ENCODE measurements at regions not wholly inside any gene's neighbourhood (a gene's known extent, or its start where the extent isn't known, plus 50 kb on each side); places are given as distances from the start of the nearest gene placed in this dataset.
"Not testable (repeated sequence)": the region's sequence is repeated elsewhere in the genome, so short reads cannot be mapped to it uniquely, and the experiment has no call there.

- no peak for DNase-seq (ENCODE audit: low read depth)
Observed at GRCh38 chr4:32855622-32856021, 2135.5 kb downstream of the PCDH7 start.

- DNase-seq (ENCODE audit: low read depth), result no peak
Observed at GRCh38 chr4:32858361-32858760, 2138.2 kb downstream of the PCDH7 start.

- peak; percentile 12 for DNase-seq (ENCODE audit: low read depth)
Observed at GRCh38 chr4:32858971-32859370, 2138.8 kb downstream of the PCDH7 start.

- DNase-seq (ENCODE audit: low read depth), result no peak
Observed at GRCh38 chr4:32864713-32865351, 2144.7 kb downstream of the PCDH7 start.

GRCh38 chr4:32876546-32876945, 2156.4 kb downstream of the PCDH7 start:
- no peak for DNase-seq (ENCODE audit: low read depth)

- DNase-seq (ENCODE audit: low read depth), result no peak
Observed at GRCh38 chr4:32879913-32880312, 2159.7 kb downstream of the PCDH7 start.

- no peak for DNase-seq (ENCODE audit: low read depth)
Observed at GRCh38 chr4:32884198-32884597, 2164.0 kb downstream of the PCDH7 start.

GRCh38 chr4:32890398-32890797, 2170.2 kb downstream of the PCDH7 start:
- DNase-seq (ENCODE audit: low read depth), result no peak

- no peak for DNase-seq (ENCODE audit: low read depth)
Observed at GRCh38 chr4:32909053-32909452, 2188.9 kb downstream of the PCDH7 start.

- no peak for DNase-seq (ENCODE audit: low read depth)
Observed at GRCh38 chr4:32909736-32910135, 2189.6 kb downstream of the PCDH7 start.

GRCh38 chr4:32917586-32917985, 2197.4 kb downstream of the PCDH7 start:
- no peak for DNase-seq (ENCODE audit: low read depth)

- no peak for DNase-seq (ENCODE audit: low read depth)
Observed at GRCh38 chr4:32929796-32930699, 2209.9 kb downstream of the PCDH7 start.

GRCh38 chr4:32930700-32931099, 2210.5 kb downstream of the PCDH7 start:
- DNase-seq (ENCODE audit: low read depth), result no peak

GRCh38 chr4:32931475-32931874, 2211.3 kb downstream of the PCDH7 start:
- DNase-seq (ENCODE audit: low read depth), result no peak

- no peak for DNase-seq (ENCODE audit: low read depth)
Observed at GRCh38 chr4:32932156-32932555, 2212.0 kb downstream of the PCDH7 start.

- not testable (repeated sequence) for DNase-seq (ENCODE audit: low read depth)
Observed at GRCh38 chr4:32939222-32939621, 2219.1 kb downstream of the PCDH7 start.

- DNase-seq (ENCODE audit: low read depth), result no peak
Observed at GRCh38 chr4:32950866-32951265, 2230.7 kb downstream of the PCDH7 start.

- DNase-seq (ENCODE audit: low read depth), result no peak
Observed at GRCh38 chr4:32958586-32958985, 2238.4 kb downstream of the PCDH7 start.

GRCh38 chr4:32962100-32962499, 2241.9 kb downstream of the PCDH7 start:
- no peak for DNase-seq (ENCODE audit: low read depth)

- DNase-seq (ENCODE audit: low read depth), result no peak
Observed at GRCh38 chr4:32985256-32985655, 2265.1 kb downstream of the PCDH7 start.

GRCh38 chr4:32986236-32986635, 2266.1 kb downstream of the PCDH7 start:
- DNase-seq (ENCODE audit: low read depth), result no peak

GRCh38 chr4:32987111-32987510, 2266.9 kb downstream of the PCDH7 start:
- DNase-seq (ENCODE audit: low read depth), result no peak

- no peak for DNase-seq (ENCODE audit: low read depth)
Observed at GRCh38 chr4:32988165-32988811, 2268.1 kb downstream of the PCDH7 start.

Measured in stromal cell of bone marrow (primary cell).